ENCODE measurements at regions not wholly inside any gene's neighbourhood (a gene's known extent, or its start where the extent isn't known, plus 50 kb on each side); places are given as distances from the start of the nearest gene placed in this dataset.

DNA sequence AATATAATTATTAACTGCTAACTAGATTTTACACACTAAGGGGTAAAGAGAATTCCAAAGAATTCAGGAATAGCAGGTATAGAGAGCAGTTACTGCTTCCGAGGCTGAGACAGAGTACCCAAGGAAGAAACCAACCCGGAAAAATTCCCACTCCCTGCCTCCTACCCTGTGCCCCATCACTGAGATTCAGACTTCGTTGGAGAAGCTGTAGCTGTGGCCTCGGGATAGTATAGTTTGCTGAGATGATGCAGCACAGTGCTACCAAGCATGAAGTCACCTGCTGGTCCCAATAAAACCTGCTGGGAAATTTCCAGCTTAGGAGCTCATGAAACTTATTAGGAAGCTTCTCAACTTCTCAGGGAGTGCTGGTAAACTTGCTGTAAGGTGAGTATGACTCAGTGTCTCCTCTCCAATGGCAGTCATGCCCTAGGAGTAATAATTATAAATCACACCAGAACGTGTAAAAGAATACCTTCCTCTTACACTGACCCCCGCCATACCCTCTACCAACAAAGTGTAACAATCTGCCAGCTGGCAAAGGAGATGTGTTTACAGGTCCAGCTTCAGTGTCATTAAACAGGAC is 215.2 kb upstream of the ROBO2 start:
- TF ChIP-seq, protein P1, sequence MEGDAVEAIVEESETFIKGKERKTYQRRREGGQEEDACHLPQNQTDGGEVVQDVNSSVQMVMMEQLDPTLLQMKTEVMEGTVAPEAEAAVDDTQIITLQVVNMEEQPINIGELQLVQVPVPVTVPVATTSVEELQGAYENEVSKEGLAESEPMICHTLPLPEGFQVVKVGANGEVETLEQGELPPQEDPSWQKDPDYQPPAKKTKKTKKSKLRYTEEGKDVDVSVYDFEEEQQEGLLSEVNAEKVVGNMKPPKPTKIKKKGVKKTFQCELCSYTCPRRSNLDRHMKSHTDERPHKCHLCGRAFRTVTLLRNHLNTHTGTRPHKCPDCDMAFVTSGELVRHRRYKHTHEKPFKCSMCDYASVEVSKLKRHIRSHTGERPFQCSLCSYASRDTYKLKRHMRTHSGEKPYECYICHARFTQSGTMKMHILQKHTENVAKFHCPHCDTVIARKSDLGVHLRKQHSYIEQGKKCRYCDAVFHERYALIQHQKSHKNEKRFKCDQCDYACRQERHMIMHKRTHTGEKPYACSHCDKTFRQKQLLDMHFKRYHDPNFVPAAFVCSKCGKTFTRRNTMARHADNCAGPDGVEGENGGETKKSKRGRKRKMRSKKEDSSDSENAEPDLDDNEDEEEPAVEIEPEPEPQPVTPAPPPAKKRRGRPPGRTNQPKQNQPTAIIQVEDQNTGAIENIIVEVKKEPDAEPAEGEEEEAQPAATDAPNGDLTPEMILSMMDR (IDR thresholded peaks at IDR 0.05; ENCODE audit: low read depth, low read length), result no peak
- no peaks in the 10 kb centered on the region for H3K9me3 ChIP-seq (ENCODE audit: low read depth)

DNA sequence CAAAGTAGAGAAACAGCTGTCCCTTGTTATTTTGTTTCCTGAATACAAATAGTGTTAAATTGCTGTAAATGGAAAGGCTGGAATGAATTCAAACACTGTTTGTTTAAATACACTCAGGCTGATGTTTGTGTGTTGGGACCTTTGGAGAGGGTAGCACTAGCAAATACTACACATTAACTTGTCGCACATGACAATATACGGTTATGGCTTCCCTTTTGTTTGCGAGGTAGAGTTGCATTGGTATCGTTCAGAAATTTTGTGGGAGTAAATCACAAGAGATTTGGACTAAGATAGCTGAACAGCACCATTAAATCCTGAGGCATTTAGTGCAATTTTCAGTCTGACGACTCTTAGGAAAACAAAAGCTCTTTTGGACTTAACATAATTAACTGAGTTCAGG is 213.0 kb upstream of the ROBO2 start:
- no peaks in the 10 kb centered on the region for H3K27me3 ChIP-seq
- H3K27ac ChIP-seq, result no peak overlapping the region
- H3K9me3 ChIP-seq (ENCODE audit: low read depth), result no peaks in the 10 kb centered on the region
- H3K36me3 ChIP-seq, result no peaks in the 10 kb centered on the region
- no peak overlapping the region for H3K4me3 ChIP-seq
- TF ChIP-seq, protein P1 (IDR thresholded peaks at IDR 0.05; ENCODE audit: low read depth, low read length), result no peak
- no peak for DNase-seq (ENCODE audit: low read depth in 1 of 2, low spot score in 1 of 2)
- H3K4me1 ChIP-seq (ENCODE audit: low read depth), result no peaks in the 10 kb centered on the region

More for the DNA sequence above, 215.2 kb upstream of the ROBO2 start:
- Histone ChIP-seq H3K27ac (no peak overlapping the region), H3K27me3 (no peaks in the 10 kb centered on the region), H3K4me1 (ENCODE audit: low read depth) (no peaks in the 10 kb centered on the region), H3K4me3 (no peak overlapping the region), H3K36me3 (no peaks in the 10 kb centered on the region)
- DNase-seq (ENCODE audit: low read depth in 1 of 2, low spot score in 1 of 2), result no peak

DNA sequence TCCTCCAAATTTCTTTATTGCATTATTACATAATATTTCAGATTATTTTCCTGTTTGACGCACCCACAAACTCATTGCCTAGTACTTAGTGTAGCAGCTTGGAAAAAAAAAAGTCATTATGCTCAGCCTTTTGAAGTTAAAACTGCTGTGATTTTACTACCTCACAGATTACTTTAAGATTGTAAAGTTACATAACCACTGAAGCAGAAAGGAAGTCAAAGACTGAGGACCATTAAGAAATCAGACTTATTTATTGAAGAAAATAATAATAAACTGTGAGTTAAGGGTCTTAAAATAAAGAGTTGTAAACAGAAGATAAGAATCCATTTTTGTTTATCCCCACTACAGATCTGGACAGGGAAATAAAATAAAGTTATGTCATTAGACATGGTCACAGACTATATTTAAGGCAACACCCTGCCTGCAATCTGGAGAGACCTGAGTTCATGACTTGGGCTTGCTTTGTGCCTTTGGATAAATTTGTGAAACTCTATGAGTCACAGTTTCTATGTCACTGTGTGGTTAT is 212.1 kb upstream of the ROBO2 start:
- Histone ChIP-seq H3K27ac (no peak overlapping the region), H3K4me1 (ENCODE audit: low read depth) (no peaks in the 10 kb centered on the region), H3K36me3 (no peaks in the 10 kb centered on the region), H3K27me3 (no peaks in the 10 kb centered on the region), H3K4me3 (no peak overlapping the region), H3K9me3 (ENCODE audit: low read depth) (no peaks in the 10 kb centered on the region)
- TF ChIP-seq, protein P1 (IDR thresholded peaks at IDR 0.05; ENCODE audit: low read depth, low read length), result no peak
- DNase-seq (ENCODE audit: low read depth in 1 of 2, low spot score in 1 of 2), result no peak

DNA sequence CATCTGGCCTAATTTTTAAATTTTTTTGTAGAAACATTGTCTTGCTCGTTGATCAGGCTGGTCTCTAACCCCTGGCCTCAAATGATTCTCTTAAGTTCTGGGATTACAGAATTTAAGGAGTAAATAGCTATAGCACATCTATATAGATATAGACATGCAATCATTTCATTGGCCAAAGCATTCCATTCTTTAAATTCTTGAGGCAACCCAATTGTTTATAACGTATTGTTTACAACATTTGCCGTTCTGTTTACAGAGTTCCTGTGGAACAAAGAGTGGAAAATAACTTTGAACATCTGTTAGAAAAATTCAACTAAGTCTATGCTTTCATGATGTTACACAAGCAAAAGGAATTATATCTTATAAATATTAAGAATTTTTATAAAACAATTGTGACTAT is 205.2 kb upstream of the ROBO2 start:
- Histone ChIP-seq H3K4me1 (ENCODE audit: low read depth) (no peaks in the 10 kb centered on the region), H3K27me3 (no peaks in the 10 kb centered on the region), H3K9me3 (ENCODE audit: low read depth) (no peaks in the 10 kb centered on the region), H3K27ac (no peak overlapping the region), H3K4me3 (no peak overlapping the region), H3K36me3 (no peaks in the 10 kb centered on the region)
- TF ChIP-seq, protein P1 (IDR thresholded peaks at IDR 0.05; ENCODE audit: low read depth, low read length), result no peak
- DNase-seq (ENCODE audit: low read depth in 1 of 2, low spot score in 1 of 2), result no peak

DNA sequence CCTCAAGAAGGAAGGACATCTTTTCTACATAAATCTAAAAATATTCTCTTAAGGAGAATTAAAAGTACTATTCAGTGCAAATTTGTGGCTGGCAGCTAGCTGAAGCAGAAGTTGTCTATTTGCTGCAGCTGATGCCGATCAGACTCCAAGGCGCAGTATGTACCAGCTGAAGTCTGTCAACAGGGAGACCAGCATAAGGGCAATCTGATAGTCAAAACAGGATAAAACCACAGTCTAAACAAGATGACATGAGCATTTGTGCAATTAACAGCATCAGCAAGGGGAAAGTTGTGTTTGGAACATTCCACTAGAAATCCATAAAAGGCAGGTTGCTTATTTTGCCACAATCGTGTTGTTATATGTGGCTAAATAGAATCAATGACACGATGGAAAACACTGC is 198.2 kb upstream of the ROBO2 start:
- no peak overlapping the region for H3K4me3 ChIP-seq
- no peaks in the 10 kb centered on the region for H3K36me3 ChIP-seq
- H3K27me3 ChIP-seq, result no peaks in the 10 kb centered on the region
- no peak for DNase-seq (ENCODE audit: low read depth in 1 of 2, low spot score in 1 of 2)
- H3K27ac ChIP-seq, result no peak overlapping the region
- no peaks in the 10 kb centered on the region for H3K9me3 ChIP-seq (ENCODE audit: low read depth)
- H3K4me1 ChIP-seq (ENCODE audit: low read depth), result no peaks in the 10 kb centered on the region
- TF ChIP-seq, protein P1 (IDR thresholded peaks at IDR 0.05; ENCODE audit: low read depth, low read length), result no peak

Data from cardiac muscle cell (in vitro differentiated cells and primary cell).